GM21528 (cell line): ENCODE measurements at regions not wholly inside any gene's neighbourhood (a gene's known extent, or its start where the extent isn't known, plus 50 kb on each side); places are given as distances from the start of the nearest gene placed in this dataset.

Experiments used
- ATAC-seq: cut with Tn5 transposase; IDR thresholded peaks from one replicate; pipeline ENCODE4 v1.9.1; 2021; ENCODE audit warnings: mild to moderate bottlenecking, moderate library complexity; ENCODE audit not compliant: unreplicated experiment, low FRiP score

- no peak for ATAC-seq
Observed at GRCh38 chr3:113133140-113133539, 78.2 kb upstream of the BOC start.

GRCh38 chr3:113136071-113136470, 75.3 kb upstream of the BOC start:
- no peak for ATAC-seq

GRCh38 chr3:113136544-113136943, 74.8 kb upstream of the BOC start:
- ATAC-seq, result no peak

- ATAC-seq, result no peak
Observed at GRCh38 chr3:113138839-113139743, 72.3 kb upstream of the BOC start.

- no peak for ATAC-seq
Observed at GRCh38 chr3:113140876-113141275, 70.5 kb upstream of the BOC start.

GRCh38 chr3:113141543-113141942, 69.8 kb upstream of the BOC start:
- ATAC-seq, result no peak

GRCh38 chr3:113142476-113142875, 68.9 kb upstream of the BOC start:
- ATAC-seq, result no peak

GRCh38 chr3:113143353-113143752, 68.0 kb upstream of the BOC start:
- no peak for ATAC-seq

- ATAC-seq, result no peak
Observed at GRCh38 chr3:113147681-113148261, 63.6 kb upstream of the BOC start.

GRCh38 chr3:113148284-113148683, 63.1 kb upstream of the BOC start:
- ATAC-seq, result no peak

GRCh38 chr3:113150250-113150649, 61.1 kb upstream of the BOC start:
- ATAC-seq, result no peak

- ATAC-seq, result no peak
Observed at GRCh38 chr3:113151461-113152031, 59.8 kb upstream of the BOC start.

GRCh38 chr3:113152849-113153248, 58.5 kb upstream of the BOC start:
- no peak for ATAC-seq

GRCh38 chr3:113153499-113154107, 57.8 kb upstream of the BOC start:
- ATAC-seq, result no peak

- no peak for ATAC-seq
Observed at GRCh38 chr3:113156816-113157333, 54.5 kb upstream of the BOC start.

GRCh38 chr3:113157408-113158030, 53.8 kb upstream of the BOC start:
- ATAC-seq, result no peak

GRCh38 chr3:113158171-113158570, 53.2 kb upstream of the BOC start:
- no peak for ATAC-seq
